CD8-positive, alpha-beta memory T cell (primary cell): ENCODE measurements at regions not wholly inside any gene's neighbourhood (a gene's known extent, or its start where the extent isn't known, plus 50 kb on each side); places are given as distances from the start of the nearest gene placed in this dataset.

Source experiments
- CTCF ChIA-PET: fragments of 350-600 bp; sonication (Branson Sonifier 250); formaldehyde crosslinking; loops from one replicate; lab custom pipeline; 2021; ENCODE audit warnings: antibody characterized with exemption; lab: Charles Lee
- POLR2A ChIA-PET: fragments of 350-600 bp; sonication (Branson Sonifier 250); formaldehyde crosslinking; loops from one replicate; lab custom pipeline; 2021; ENCODE audit warnings: antibody characterized with exemption; lab: Charles Lee
- DNase-seq, 5 donors: peaks; one replicate each; pipeline versions ENCODE4 v3.0.0 to v3.0.0-alpha.2; 2020 to 2022; ENCODE audit warnings: mixed read lengths in 1 of 5
- H3K27ac ChIP-seq: one replicate; pipeline ENCODE4 v1.7.0; 2013; ENCODE audit warnings: low read depth, mild to moderate bottlenecking, low read length, moderate library complexity
- H3K27me3 ChIP-seq: 2 replicates; pipeline ENCODE4 v1.7.0; 2013; ENCODE audit warnings: low read length, mild to moderate bottlenecking; ENCODE audit not compliant: insufficient read depth, poor library complexity, severe bottlenecking
- H3K36me3 ChIP-seq: 2 replicates; pipeline ENCODE4 v1.7.0; 2013; ENCODE audit warnings: mild to moderate bottlenecking, low read length, moderate library complexity; ENCODE audit not compliant: insufficient read depth
- H3K4me1 ChIP-seq: 2 replicates; pipeline ENCODE4 v1.7.0; 2013; ENCODE audit warnings: mild to moderate bottlenecking, low read length, moderate library complexity; ENCODE audit not compliant: insufficient read depth
- H3K4me3 ChIP-seq: 2 replicates; pipeline ENCODE4 v1.7.0; 2013; ENCODE audit warnings: mild to moderate bottlenecking, low read length
- H3K9me3 ChIP-seq: 2 replicates; pipeline ENCODE4 v1.7.0; 2013; ENCODE audit warnings: mild to moderate bottlenecking, low read length
- H3K27ac Mint-ChIP-seq, 8 donors: one replicate each; pipeline ENCODE4 v1.8.0; 2020 to 2021; ENCODE audit warnings: mixed read lengths in 8 of 8, mild to moderate bottlenecking in 6 of 8, inconsistent platforms in 3 of 8, moderate library complexity in 3 of 8
- H3K27me3 Mint-ChIP-seq, 2 donors: one replicate each; pipeline ENCODE4 v1.8.0; 2020 to 2021; ENCODE audit warnings: mixed read lengths in 2 of 2, mild to moderate bottlenecking in 1 of 2, moderate library complexity in 1 of 2
- H3K36me3 Mint-ChIP-seq, 3 donors: one replicate each; pipeline ENCODE4 v1.8.0; 2020 to 2021; ENCODE audit warnings: mixed read lengths in 3 of 3, inconsistent platforms in 1 of 3, mild to moderate bottlenecking in 1 of 3
- H3K4me1 Mint-ChIP-seq, 3 donors: one replicate each; pipeline ENCODE4 v1.8.0; 2020 to 2021; ENCODE audit warnings: mixed read lengths in 3 of 3, inconsistent platforms in 1 of 3, mild to moderate bottlenecking in 1 of 3
- H3K4me3 Mint-ChIP-seq, 7 donors: one replicate each; pipeline ENCODE4 v1.8.0; 2020 to 2021; ENCODE audit warnings: mixed read lengths in 7 of 7, mild to moderate bottlenecking in 6 of 7, moderate library complexity in 4 of 7, inconsistent platforms in 2 of 7
- H3K9me3 Mint-ChIP-seq, 5 donors: one replicate each; pipeline ENCODE4 v1.8.0; 2020 to 2022; ENCODE audit warnings: mixed read lengths in 5 of 5, mild to moderate bottlenecking in 3 of 5, moderate library complexity in 2 of 5, inconsistent platforms in 1 of 5

DNA sequence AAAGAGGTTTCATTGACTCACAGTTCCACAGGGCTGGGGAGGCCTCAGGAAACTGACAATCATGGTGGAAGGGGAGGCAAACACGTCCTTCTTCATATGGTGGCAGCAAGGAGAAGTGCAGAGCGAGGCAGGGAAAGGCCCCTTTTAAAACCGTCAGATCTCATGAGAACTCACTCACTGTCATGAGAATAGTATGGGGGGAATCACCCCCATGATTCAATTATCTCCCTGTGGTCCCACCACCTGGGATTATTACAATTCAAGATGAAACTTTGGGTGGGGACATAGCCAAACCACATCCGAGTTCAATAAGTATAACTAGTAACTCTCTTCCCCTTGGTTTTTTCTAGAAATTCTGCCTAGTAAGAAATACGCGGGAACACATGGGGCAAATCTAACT, 94.9 kb downstream of the AXIN2 start:
- no peaks in the 10 kb centered on the region for H3K9me3 Mint-ChIP-seq
- peaks cover 2 to 7% of the 10 kb centered on the region in 2 donors for H3K27me3 Mint-ChIP-seq
- Histone ChIP-seq H3K9me3 (no peaks in the 10 kb centered on the region), H3K4me3 (no peak overlapping the region), H3K27ac (no peak overlapping the region), H3K36me3 (no peaks in the 10 kb centered on the region), H3K27me3 (no peaks in the 10 kb centered on the region), H3K4me1 (no peaks in the 10 kb centered on the region)
- H3K27ac Mint-ChIP-seq, result peak overlapping the region in 1 of 8 donors; percentile 39
- peaks cover 0 to 2% (median 0%) of the 10 kb centered on the region in 3 donors for H3K36me3 Mint-ChIP-seq
- ChIA-PET CTCF (no interaction called here), POLR2A (no interaction called here)
- peaks cover 0 to 3% (median 1%) of the 10 kb centered on the region in 3 donors for H3K4me1 Mint-ChIP-seq
- no peak for DNase-seq
- no peak overlapping the region for H3K4me3 Mint-ChIP-seq

DNA sequence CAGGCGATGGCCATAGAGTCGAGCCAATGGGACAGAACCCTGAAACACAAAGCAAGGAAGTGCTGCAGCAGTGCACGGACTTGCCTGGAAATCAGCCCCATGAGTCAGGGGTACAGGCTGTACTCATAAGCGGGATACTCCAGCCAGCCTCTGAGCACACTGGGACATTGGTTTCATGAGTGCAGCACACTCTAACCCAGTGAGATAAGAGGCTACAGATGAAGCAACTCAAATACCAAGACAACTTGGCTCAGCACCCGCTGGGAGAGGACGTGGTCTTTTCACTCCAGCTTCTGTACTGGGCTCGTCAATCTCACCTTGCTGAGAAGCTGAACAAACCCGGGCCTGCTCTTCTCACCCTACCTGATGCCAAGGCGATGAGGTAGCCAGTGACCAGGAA, 98.2 kb downstream of the AXIN2 start:
- no peaks in the 10 kb centered on the region for H3K9me3 Mint-ChIP-seq
- Histone ChIP-seq H3K4me3 (no peak overlapping the region), H3K36me3 (no peaks in the 10 kb centered on the region), H3K27ac (no peak overlapping the region), H3K9me3 (no peaks in the 10 kb centered on the region), H3K4me1 (no peaks in the 10 kb centered on the region), H3K27me3 (no peaks in the 10 kb centered on the region)
- H3K4me1 Mint-ChIP-seq, result peaks cover 0 to 3% (median 1%) of the 10 kb centered on the region in 3 donors
- no peak for DNase-seq
- H3K36me3 Mint-ChIP-seq, result peaks cover 0 to 2% (median 0%) of the 10 kb centered on the region in 3 donors
- ChIA-PET POLR2A (no interaction called here), CTCF (no interaction called here)
- no peak overlapping the region for H3K27ac Mint-ChIP-seq
- H3K27me3 Mint-ChIP-seq, result peaks cover 2 to 10% of the 10 kb centered on the region in 2 donors
- no peak overlapping the region for H3K4me3 Mint-ChIP-seq

DNA sequence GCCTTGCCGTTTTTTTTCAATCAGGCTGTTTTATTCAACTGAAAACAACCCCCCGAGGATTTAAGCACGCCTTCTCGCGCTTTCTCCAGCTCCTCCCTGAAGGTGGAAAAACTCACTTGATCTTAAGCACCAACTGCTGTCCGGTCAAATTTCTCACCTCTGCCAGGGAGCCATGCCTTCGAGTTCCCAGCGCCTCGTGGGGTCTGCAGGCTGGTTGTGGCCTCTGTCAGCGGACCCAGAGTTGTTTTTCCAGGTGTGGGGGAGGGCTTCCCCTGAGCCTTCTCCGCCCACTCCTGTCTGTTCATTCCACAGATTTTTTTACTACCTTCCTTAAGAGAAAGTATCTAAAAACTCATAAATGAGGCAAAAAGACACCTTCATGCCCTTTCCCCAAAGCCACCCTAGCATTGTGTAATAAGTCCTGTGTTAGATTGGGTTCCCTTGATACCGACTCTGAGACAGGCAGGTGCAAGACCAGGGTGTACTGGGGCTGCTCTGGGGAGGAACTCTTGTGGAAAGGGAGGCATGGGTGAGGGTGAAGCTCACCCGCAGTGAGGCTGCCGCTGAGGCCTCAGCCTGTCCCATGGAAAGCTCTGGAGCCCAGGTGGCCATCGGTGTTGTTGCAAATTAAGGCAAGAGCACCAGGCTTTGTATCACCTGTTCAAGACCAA, 101.6 kb downstream of the AXIN2 start:
- no peaks in the 10 kb centered on the region for H3K36me3 ChIP-seq
- Mint-ChIP-seq H3K4me1 (no peaks in the 10 kb centered on the region), H3K27ac (no peak overlapping the region), H3K9me3 (no peaks in the 10 kb centered on the region), H3K36me3 (peaks cover 0 to 2% (median 0%) of the 10 kb centered on the region in 3 donors), H3K27me3 (peaks cover 2 to 7% of the 10 kb centered on the region in 2 donors), H3K4me3 (peak overlapping the region in 1 of 7 donors; percentile 25)
- no peaks in the 10 kb centered on the region for H3K27me3 ChIP-seq
- DNase-seq, result no peak
- no peaks in the 10 kb centered on the region for H3K9me3 ChIP-seq
- H3K27ac ChIP-seq, result no peak overlapping the region
- ChIA-PET CTCF (no interaction called here), POLR2A (interaction anchor here (0.5 kb wide), 1 partner anchor 63 kb away, joined by 3 read pairs; no protein-coding TSS in a partner anchor)
- no peak overlapping the region for H3K4me3 ChIP-seq
- H3K4me1 ChIP-seq, result no peaks in the 10 kb centered on the region

DNA sequence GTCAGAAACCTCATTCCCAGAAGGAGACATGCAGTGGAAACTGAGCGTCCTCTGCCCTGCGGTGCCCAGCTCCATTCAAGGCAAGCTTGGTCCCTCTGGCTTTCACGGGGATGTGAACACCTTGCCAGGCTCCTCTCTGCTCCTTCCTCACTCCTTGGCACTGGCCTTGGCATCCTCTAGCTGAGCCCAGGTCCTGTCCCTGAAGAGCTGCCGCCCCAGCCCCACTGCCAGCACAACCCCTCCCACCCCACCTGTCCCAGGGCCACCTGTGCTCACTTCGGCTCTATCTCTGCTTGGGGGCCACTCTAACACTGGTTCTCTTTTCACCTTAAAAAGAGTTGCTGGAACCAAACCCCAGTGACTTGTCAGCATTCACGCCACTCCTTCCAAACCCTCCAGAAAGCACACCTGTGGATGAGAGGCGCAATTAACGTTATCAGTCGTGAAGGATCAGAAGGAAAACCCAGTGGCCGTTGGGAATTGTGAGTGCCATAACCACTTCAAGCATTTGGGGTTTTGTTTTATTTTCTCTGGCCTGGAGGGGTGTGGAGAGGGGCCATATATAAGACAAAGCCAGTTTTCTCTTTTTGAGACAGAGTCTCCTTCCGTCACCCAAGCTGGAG, 103.7 kb downstream of the AXIN2 start:
- Histone ChIP-seq H3K27me3 (no peaks in the 10 kb centered on the region), H3K4me1 (no peaks in the 10 kb centered on the region), H3K4me3 (no peak overlapping the region), H3K36me3 (no peaks in the 10 kb centered on the region), H3K9me3 (no peaks in the 10 kb centered on the region), H3K27ac (no peak overlapping the region)
- no peak for DNase-seq
- no peaks in the 10 kb centered on the region for H3K9me3 Mint-ChIP-seq
- H3K36me3 Mint-ChIP-seq, result peaks cover 0 to 2% (median 0%) of the 10 kb centered on the region in 3 donors
- no peak overlapping the region for H3K27ac Mint-ChIP-seq
- ChIA-PET POLR2A (no interaction called here), CTCF (no interaction called here)
- no peak overlapping the region for H3K4me3 Mint-ChIP-seq
- no peaks in the 10 kb centered on the region for H3K4me1 Mint-ChIP-seq
- peaks cover 2 to 4% of the 10 kb centered on the region in 2 donors for H3K27me3 Mint-ChIP-seq

DNA sequence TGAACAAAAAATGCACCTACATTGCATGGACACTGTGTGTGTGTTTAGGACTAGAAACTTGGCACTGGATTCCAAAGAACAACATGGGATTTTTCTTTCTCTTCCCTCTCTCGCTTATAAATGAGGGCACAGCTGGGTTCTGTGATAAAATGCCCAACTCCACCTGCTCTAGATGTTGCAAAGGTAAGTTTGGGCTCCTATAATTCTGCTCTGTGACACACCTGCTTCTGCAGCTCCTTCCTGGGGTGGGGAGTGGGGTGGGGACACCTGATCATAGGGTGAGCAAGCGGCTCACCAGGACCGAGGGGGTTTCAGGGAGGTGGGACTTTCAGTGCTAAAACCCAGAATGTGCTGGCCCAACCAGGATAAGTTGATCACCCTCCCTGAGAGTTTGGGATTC, 104.3 kb downstream of the AXIN2 start:
- no peaks in the 10 kb centered on the region for H3K36me3 ChIP-seq
- ChIA-PET CTCF (no interaction called here), POLR2A (no interaction called here)
- Mint-ChIP-seq H3K27me3 (peaks cover 2 to 4% of the 10 kb centered on the region in 2 donors), H3K27ac (peak overlapping the region in 1 of 8 donors; percentile 43), H3K4me1 (no peaks in the 10 kb centered on the region), H3K4me3 (no peak overlapping the region), H3K9me3 (no peaks in the 10 kb centered on the region), H3K36me3 (peaks cover 0 to 4% (median 2%) of the 10 kb centered on the region in 3 donors)
- no peak overlapping the region for H3K4me3 ChIP-seq
- H3K9me3 ChIP-seq, result no peaks in the 10 kb centered on the region
- no peaks in the 10 kb centered on the region for H3K4me1 ChIP-seq
- H3K27ac ChIP-seq, result no peak overlapping the region
- H3K27me3 ChIP-seq, result no peaks in the 10 kb centered on the region
- DNase-seq, result no peak

DNA sequence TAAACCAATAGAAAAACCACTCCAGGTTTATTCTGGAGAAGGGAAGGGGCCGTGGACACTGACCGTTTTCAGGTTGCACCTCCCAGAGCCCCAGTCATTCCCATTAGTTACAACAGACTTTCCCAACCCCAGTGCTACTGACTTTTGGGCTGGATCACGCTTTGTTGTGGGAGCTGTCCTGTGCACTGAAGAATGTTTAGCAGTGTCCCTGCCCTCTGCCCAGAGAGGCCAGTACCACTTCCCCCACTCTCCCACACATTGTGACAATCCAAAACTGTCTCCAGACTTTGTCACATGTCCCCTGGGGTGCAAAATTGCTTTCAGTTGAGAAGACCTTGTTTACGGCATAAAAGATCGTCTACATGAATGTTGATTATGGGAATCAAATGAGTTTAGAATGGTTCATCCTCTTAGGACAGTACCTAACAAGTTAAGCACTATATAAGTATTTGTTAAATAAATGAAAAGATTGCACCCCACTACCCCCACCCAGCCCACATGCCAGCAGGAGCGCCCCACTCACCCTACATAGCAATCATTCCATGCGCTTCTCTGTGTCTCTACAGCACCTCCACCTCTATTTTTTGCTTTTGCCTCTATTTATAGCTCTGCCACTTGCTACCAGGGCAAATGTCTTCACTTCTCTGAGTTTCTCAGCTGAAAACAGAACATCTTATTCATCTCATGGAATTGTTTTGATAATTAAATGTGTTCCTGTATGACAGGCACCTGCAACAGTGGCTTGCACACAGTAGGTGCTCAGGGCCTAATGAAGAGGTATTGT, 104.9 kb downstream of the AXIN2 start:
- H3K4me3 Mint-ChIP-seq, result no peak overlapping the region
- H3K36me3 ChIP-seq, result no peaks in the 10 kb centered on the region

DNA sequence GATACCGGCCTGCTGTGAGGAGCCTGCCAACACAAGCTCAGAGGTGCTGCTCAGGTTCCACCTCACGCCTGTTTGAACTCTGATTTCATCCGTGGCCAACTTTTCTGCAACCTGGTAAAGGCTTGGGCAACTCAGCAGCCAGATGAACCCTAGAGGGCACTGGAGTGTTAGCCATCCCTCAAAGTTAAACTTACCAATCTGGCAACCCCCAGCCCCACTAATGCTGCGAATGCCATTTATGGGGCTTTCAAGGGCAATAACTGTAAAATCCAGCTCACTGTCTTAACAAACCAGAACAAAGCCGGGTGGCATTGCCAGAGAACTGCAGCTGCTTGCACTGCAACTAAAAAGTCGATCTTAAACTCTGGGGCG, 105.5 kb downstream of the AXIN2 start:
- H3K36me3 ChIP-seq, result no peaks in the 10 kb centered on the region
- no peak overlapping the region for H3K27ac Mint-ChIP-seq
- no peak overlapping the region for H3K4me3 ChIP-seq
- ChIA-PET POLR2A (no interaction called here), CTCF (interaction anchor here (0.9 to 1.3 kb wide), 2 partner anchors 100 to 338 kb away, joined by 3 to 4 read pairs; no protein-coding TSS in a partner anchor)
- DNase-seq, result peak in 1 of 5 donors; percentile 12
- no peaks in the 10 kb centered on the region for H3K4me1 Mint-ChIP-seq
- no peaks in the 10 kb centered on the region for H3K9me3 ChIP-seq
- H3K4me3 Mint-ChIP-seq, result no peak overlapping the region
- no peaks in the 10 kb centered on the region for H3K4me1 ChIP-seq
- no peak overlapping the region for H3K27ac ChIP-seq
- H3K27me3 ChIP-seq, result no peaks in the 10 kb centered on the region
- H3K36me3 Mint-ChIP-seq, result peaks cover 0 to 10% (median 0%) of the 10 kb centered on the region in 3 donors
- H3K9me3 Mint-ChIP-seq, result no peaks in the 10 kb centered on the region
- H3K27me3 Mint-ChIP-seq, result peaks cover 3 to 4% of the 10 kb centered on the region in 2 donors

More for the DNA sequence above, 104.9 kb downstream of the AXIN2 start:
- Mint-ChIP-seq H3K27ac (no peak overlapping the region), H3K36me3 (peaks cover 0 to 10% (median 0%) of the 10 kb centered on the region in 3 donors), H3K27me3 (peaks cover 2 to 4% of the 10 kb centered on the region in 2 donors), H3K9me3 (no peaks in the 10 kb centered on the region), H3K4me1 (no peaks in the 10 kb centered on the region)
- Histone ChIP-seq H3K27ac (no peak overlapping the region), H3K4me1 (no peaks in the 10 kb centered on the region), H3K4me3 (no peak overlapping the region), H3K27me3 (no peaks in the 10 kb centered on the region), H3K9me3 (no peaks in the 10 kb centered on the region)
- ChIA-PET CTCF (interaction anchor here (0.9 to 1.3 kb wide), 2 partner anchors 99 to 337 kb away, joined by 3 to 4 read pairs; no protein-coding TSS in a partner anchor), POLR2A (interaction anchor here (0.6 kb wide), 1 partner anchor 102 kb away, joined by 3 read pairs; no protein-coding TSS in a partner anchor)
- DNase-seq, result no peak
